ENCODE measurements at regions not wholly inside any gene's neighbourhood (a gene's known extent, or its start where the extent isn't known, plus 50 kb on each side); places are given as distances from the start of the nearest gene placed in this dataset.

DNA sequence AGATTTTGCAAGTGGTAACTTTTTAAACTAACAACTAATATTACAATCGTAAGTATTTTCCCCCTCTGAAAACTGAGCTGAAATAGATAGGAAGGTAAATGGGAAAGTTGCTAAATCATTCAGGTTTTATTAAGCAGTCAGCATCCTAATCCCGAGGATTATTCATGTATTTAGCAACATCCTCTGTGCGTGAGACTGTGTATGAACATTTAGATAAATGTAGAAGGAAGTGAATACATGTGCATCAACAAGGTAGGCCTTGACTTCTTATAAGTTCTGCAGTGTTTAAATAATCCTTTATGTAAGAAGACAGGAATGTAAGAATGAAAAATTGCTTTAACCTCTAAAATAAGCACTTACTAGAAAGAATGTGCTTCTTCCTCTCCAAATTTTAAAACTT is 745.9 kb upstream of the TENM4 start:
- peaks cover 0 to 4% (median 2%) of the 10 kb centered on the region in 4 experiments; a peak in 3 of 7 replicates for H3K4me1 ChIP-seq (replicated peaks in 1 of 4; ENCODE audit: control insufficient read depth in 3 of 4, insufficient read depth in 4 of 4, low read length in 3 of 4)
- H3K27ac ChIP-seq (ENCODE audit: low read depth, low read length), result no peak overlapping the region
- no peak overlapping the region for H2BK12ac ChIP-seq (ENCODE audit: low read depth, low read length)
- H3K56ac ChIP-seq (replicated peaks; ENCODE audit: insufficient read length, low read depth, low read length), result no peak overlapping the region
- FAIRE-seq (no peak), DNase-seq (ENCODE audit: low read depth in 1 of 2, low spot score in 2 of 2) (no peak)
- no peaks in the 10 kb centered on the region for H3K79me2 ChIP-seq (ENCODE audit: control insufficient read depth in 1 of 2, insufficient read depth in 2 of 2, low read length in 2 of 2)
- H2BK20ac ChIP-seq (ENCODE audit: low read length), result no peak overlapping the region
- no peak overlapping the region for H3K9ac ChIP-seq (replicated peaks in 1 of 4; ENCODE audit: extremely low read depth in 1 of 4, low read depth in 3 of 4, low read length in 3 of 4)
- H2AFZ ChIP-seq (ENCODE audit: low read length), result no peak overlapping the region
- H3K14ac ChIP-seq (ENCODE audit: insufficient read length), result no peak overlapping the region
- H3K9me3 ChIP-seq (ENCODE audit: insufficient read depth in 2 of 2, low read depth in 1 of 2, low read length in 1 of 2), result no peaks in the 10 kb centered on the region
- H3K4me2 ChIP-seq (ENCODE audit: insufficient read depth in 1 of 2, low read depth in 2 of 2, low read length in 2 of 2), result no peak overlapping the region
- H2AK5ac ChIP-seq (ENCODE audit: low read depth, low read length), result no peak overlapping the region
- POLR2A ChIA-PET (ENCODE audit: partially characterized antibody), result no interaction called here
- no peak overlapping the region for H3K18ac ChIP-seq (ENCODE audit: extremely low read depth, low read length)
- CTCF ChIA-PET (ENCODE audit: partially characterized antibody), result no interaction called here
- no peak overlapping the region for H2BK120ac ChIP-seq (replicated peaks; ENCODE audit: low read depth, low read length)
- H3K23ac ChIP-seq (ENCODE audit: insufficient read length), result no peak overlapping the region
- H4K91ac ChIP-seq (replicated peaks; ENCODE audit: insufficient read length, low read length), result no peak overlapping the region
- H4K8ac ChIP-seq (ENCODE audit: extremely low read depth, insufficient read depth, low read length), result no peak overlapping the region
- H2BK5ac ChIP-seq (ENCODE audit: low read depth, low read length), result no peak overlapping the region
- no peaks in the 10 kb centered on the region for H3K27me3 ChIP-seq (replicated peaks in 1 of 4; ENCODE audit: control insufficient read depth in 3 of 4, extremely low read depth in 1 of 4, insufficient read depth in 3 of 4, low read length in 3 of 4)
- H3K23me2 ChIP-seq (ENCODE audit: low read depth, low read length), result no peaks in the 10 kb centered on the region
- H3K4ac ChIP-seq (replicated peaks; ENCODE audit: insufficient read length, low read depth, low read length), result no peak overlapping the region
- no peak overlapping the region for H2BK15ac ChIP-seq (ENCODE audit: low read length)
- no peaks in the 10 kb centered on the region for H4K20me1 ChIP-seq (replicated peaks in 1 of 2; ENCODE audit: control insufficient read depth in 1 of 2, insufficient read depth in 2 of 2, low read length in 2 of 2)
- H3K79me1 ChIP-seq (ENCODE audit: low read depth, low read length), result no peaks in the 10 kb centered on the region
- WGBS, 2 experiments (ENCODE audit: extremely low coverage in 1 of 2, insufficient coverage in 1 of 2, insufficient read length in 1 of 2, insufficient replicate concordance in 2 of 2, low coverage in 1 of 2, low lambda C conversion rate in 2 of 2, missing lambda C conversion rate in 1 of 2), result 86% methylated on average over 3 of the region's 3 CpGs; no CpG with 5 or more reads in 1 of the 2 experiments
- H3K36me3 ChIP-seq (ENCODE audit: control insufficient read depth in 2 of 4, insufficient read depth in 4 of 4, low read length in 3 of 4), result no peaks in the 10 kb centered on the region
- no peak overlapping the region for H4K5ac ChIP-seq (ENCODE audit: insufficient read length, low read depth, low read length)
- no peak overlapping the region for H3K4me3 ChIP-seq (ENCODE audit: extremely low read depth in 1 of 4, insufficient read depth in 2 of 4, low read depth in 3 of 4, low read length in 4 of 4)
- TF ChIP-seq GTF2F1 (IDR thresholded peaks at IDR 0.05; ENCODE audit: borderline replicate concordance, low read depth, low read length), result no peak
- no peak for TF ChIP-seq KDM1A (IDR thresholded peaks at IDR 0.05; ENCODE audit: borderline replicate concordance, low read length)
- TF ChIP-seq BCL11A (IDR thresholded peaks at IDR 0.05; ENCODE audit: low read depth in 2 of 2, low read length in 2 of 2), result no peak
- no peak for TF ChIP-seq E2F6 (IDR thresholded peaks at IDR 0.05)
- no peak for TF ChIP-seq CTBP2 (IDR thresholded peaks at IDR 0.05; ENCODE audit: borderline replicate concordance, insufficient read depth, insufficient read length, low read length)
- TF ChIP-seq ZNF274 (IDR thresholded peaks at IDR 0.05; ENCODE audit: borderline replicate concordance, extremely low read depth, low read length), result no peak
- TF ChIP-seq HDAC6 (IDR thresholded peaks at IDR 0.05; ENCODE audit: low read depth, low read length), result no peak
- TF ChIP-seq POLR2A (IDR thresholded peaks at IDR 0.05; ENCODE audit: control extremely low read depth in 1 of 2, low read depth in 2 of 2, low read length in 2 of 2), result no peak
- no peak for TF ChIP-seq RFX5 (IDR thresholded peaks at IDR 0.05; ENCODE audit: borderline replicate concordance, low read depth, low read length)
- TF ChIP-seq SIN3A (conservative IDR thresholded peaks at IDR 0.05 in 1 of 2, IDR thresholded peaks at IDR 0.05 in 1 of 2; ENCODE audit: low read depth in 1 of 2, low read length in 2 of 2), result no peak
- TF ChIP-seq RXRA (IDR thresholded peaks at IDR 0.05; ENCODE audit: insufficient read depth, low read depth, low read length), result no peak
- TF ChIP-seq, protein P1, sequence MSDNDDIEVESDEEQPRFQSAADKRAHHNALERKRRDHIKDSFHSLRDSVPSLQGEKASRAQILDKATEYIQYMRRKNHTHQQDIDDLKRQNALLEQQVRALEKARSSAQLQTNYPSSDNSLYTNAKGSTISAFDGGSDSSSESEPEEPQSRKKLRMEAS (IDR thresholded peaks at IDR 0.05), result no peak
- no peak for TF ChIP-seq CEBPB (IDR thresholded peaks at IDR 0.05; ENCODE audit: low read depth, low read length)
- TF ChIP-seq JUN (IDR thresholded peaks at IDR 0.05; ENCODE audit: low read depth, low read length), result no peak
- no peak for TF ChIP-seq SIX5 (IDR thresholded peaks at IDR 0.05; ENCODE audit: low read depth, low read length)

Data from H1 (cell line).